OCI-LY1 (cell line): ENCODE measurements at regions not wholly inside any gene's neighbourhood (a gene's known extent, or its start where the extent isn't known, plus 50 kb on each side); places are given as distances from the start of the nearest gene placed in this dataset.

ENCODE experiments used
- H2AFZ ChIP-seq: fragments of 200-600 bp; sonication (generic), shearing (Covaris generic); 2 replicates; pipeline ENCODE4 v1.6.0; 2014; ENCODE audit warnings: antibody characterized with exemption, mild to moderate bottlenecking, low read length
- H3F3A ChIP-seq: fragments of 200-600 bp; sonication (generic), shearing (Covaris generic); 2 replicates; pipeline ENCODE4 v1.6.0; 2014; ENCODE audit warnings: mild to moderate bottlenecking, antibody characterized with exemption, low read length, moderate library complexity; ENCODE audit not compliant: insufficient read depth
- H3K27ac ChIP-seq: fragments of 200-600 bp; sonication (generic); 2 replicates; pipeline ENCODE4 v1.5.1; 2014; ENCODE audit warnings: low read length, mixed run types, mild to moderate bottlenecking, low read depth; ENCODE audit not compliant: poor library complexity, severe bottlenecking
- H3K27me3 ChIP-seq: fragments of 200-600 bp; sonication (generic); 2 replicates; pipeline ENCODE4 v1.6.0; 2014; ENCODE audit warnings: antibody characterized with exemption, mild to moderate bottlenecking, low read length, moderate library complexity; ENCODE audit not compliant: insufficient read depth
- H3K36me3 ChIP-seq: fragments of 200-600 bp; sonication (generic); 2 replicates; pipeline ENCODE4 v1.6.1; 2014; ENCODE audit warnings: mild to moderate bottlenecking, antibody characterized with exemption, low read length, moderate library complexity, mixed read lengths; ENCODE audit not compliant: insufficient read depth
- H3K4me1 ChIP-seq: fragments of 200-600 bp; sonication (generic); 2 replicates; pipeline ENCODE4 v1.5.1; 2014; ENCODE audit warnings: mild to moderate bottlenecking, low read length, moderate library complexity; ENCODE audit not compliant: insufficient read depth, severe bottlenecking
- H3K4me2 ChIP-seq: fragments of 200-600 bp; sonication (generic), shearing (Covaris generic); 2 replicates; pipeline ENCODE4 v1.6.1; 2014; ENCODE audit warnings: low read length
- H3K4me3 ChIP-seq: fragments of 200-600 bp; sonication (generic); 2 replicates; pipeline ENCODE4 v1.5.1; 2014; ENCODE audit warnings: low read length, low read depth, mild to moderate bottlenecking, mixed read lengths; ENCODE audit not compliant: poor library complexity, severe bottlenecking
- H3K79me2 ChIP-seq: fragments of 200-600 bp; shearing (Covaris generic); 2 replicates; pipeline ENCODE4 v1.6.1; 2016; ENCODE audit warnings: mixed run types, low read length, mixed read lengths; ENCODE audit not compliant: insufficient read depth
- H3K9ac ChIP-seq: fragments of 200-600 bp; sonication (generic), shearing (Covaris generic); 2 replicates; pipeline ENCODE4 v1.6.1; 2014; ENCODE audit warnings: mild to moderate bottlenecking, low read length, mixed read lengths
- H3K9me2 ChIP-seq: fragments of 200-600 bp; sonication (generic), shearing (Covaris generic); 2 replicates; pipeline ENCODE4 v1.6.1; 2014; ENCODE audit warnings: low read depth, mild to moderate bottlenecking, low read length, mixed read lengths
- H3K9me3 ChIP-seq: fragments of 200-600 bp; shearing (Covaris generic); 2 replicates; pipeline ENCODE4 v1.6.1; 2014; ENCODE audit warnings: low read length, mixed read lengths
- H4K20me1 ChIP-seq: fragments of 200-600 bp; sonication (generic), shearing (Covaris generic); 2 replicates; pipeline ENCODE4 v1.6.0; 2016; ENCODE audit warnings: mild to moderate bottlenecking, low read length; ENCODE audit not compliant: insufficient read depth
- CTCF ChIP-seq: fragments of 200-600 bp; sonication (generic), shearing (Covaris generic); IDR thresholded peaks from 2 replicates; pipeline ENCODE4 v1.5.1; 2017; ENCODE audit warnings: mild to moderate bottlenecking, antibody characterized with exemption, low read length, moderate library complexity, mixed read lengths
- EZH2 ChIP-seq: fragments of 200-600 bp; sonication (generic), shearing (Covaris generic); IDR thresholded peaks from 2 replicates; pipeline ENCODE4 v1.8.0; 2017; ENCODE audit warnings: borderline replicate concordance, mixed run types, mild to moderate bottlenecking, antibody characterized with exemption, low read length, moderate library complexity, mixed read lengths

GRCh38 chr18:78713069-78713468, 266.5 kb upstream of the SALL3 start:
- H3K4me2 ChIP-seq: no peak overlapping the region
- no peaks in the 10 kb centered on the region for H3K36me3 ChIP-seq
- H3K27me3 ChIP-seq: no peaks in the 10 kb centered on the region; the same call in 1 of the 2 replicates
- H4K20me1 ChIP-seq: no peaks in the 10 kb centered on the region
- no peak overlapping the region for H3K9ac ChIP-seq
- H2AFZ ChIP-seq: no peak overlapping the region
- no peak overlapping the region for H3K27ac ChIP-seq
- no peaks in the 10 kb centered on the region for H3K9me3 ChIP-seq
- H3K79me2 ChIP-seq: no peaks in the 10 kb centered on the region
- no peak overlapping the region for H3K4me3 ChIP-seq
- no peaks in the 10 kb centered on the region for H3F3A ChIP-seq
- H3K4me1 ChIP-seq: no peaks in the 10 kb centered on the region
- TF ChIP-seq EZH2: no peak
- no peaks in the 10 kb centered on the region for H3K9me2 ChIP-seq

- Histone ChIP-seq H3K79me2 (no peaks in the 10 kb centered on the region), H4K20me1 (no peaks in the 10 kb centered on the region), H3K4me1 (no peaks in the 10 kb centered on the region), H3K9ac (no peak overlapping the region), H3F3A (no peaks in the 10 kb centered on the region), H3K9me3 (no peaks in the 10 kb centered on the region), H3K27me3 (no peaks in the 10 kb centered on the region), H3K4me3 (no peak overlapping the region), H3K4me2 (no peak overlapping the region), H3K36me3 (no peaks in the 10 kb centered on the region), H3K27ac (no peak overlapping the region), H2AFZ (no peak overlapping the region), H3K9me2 (no peaks in the 10 kb centered on the region)
- TF ChIP-seq EZH2: no peak
- no peak for TF ChIP-seq CTCF
These were observed 265.9 kb upstream of the SALL3 start for GRCh38 chr18:78713726-78714125.

- H3K79me2 ChIP-seq: no peaks in the 10 kb centered on the region
- no peak overlapping the region for H2AFZ ChIP-seq
- H4K20me1 ChIP-seq: no peaks in the 10 kb centered on the region
- H3K27me3 ChIP-seq: no peaks in the 10 kb centered on the region
- H3K4me1 ChIP-seq: no peaks in the 10 kb centered on the region
- no peaks in the 10 kb centered on the region for H3K9me2 ChIP-seq
- H3K36me3 ChIP-seq: no peaks in the 10 kb centered on the region
- no peak for TF ChIP-seq CTCF
- no peak for TF ChIP-seq EZH2
- H3K4me3 ChIP-seq: no peak overlapping the region
- no peak overlapping the region for H3K27ac ChIP-seq
- H3F3A ChIP-seq: no peaks in the 10 kb centered on the region
- H3K9ac ChIP-seq: no peak overlapping the region
- no peak overlapping the region for H3K4me2 ChIP-seq
- no peaks in the 10 kb centered on the region for H3K9me3 ChIP-seq
These were observed 263.6 kb upstream of the SALL3 start for GRCh38 chr18:78716022-78716421.

GRCh38 chr18:78716581-78716980, 263.0 kb upstream of the SALL3 start:
- Histone ChIP-seq H3K27me3 (no peaks in the 10 kb centered on the region), H3K79me2 (no peaks in the 10 kb centered on the region), H3K4me3 (no peak overlapping the region), H3F3A (no peaks in the 10 kb centered on the region), H3K4me1 (no peaks in the 10 kb centered on the region), H3K36me3 (no peaks in the 10 kb centered on the region), H3K9me2 (no peaks in the 10 kb centered on the region), H3K4me2 (no peak overlapping the region), H2AFZ (no peak overlapping the region), H3K27ac (no peak overlapping the region), H4K20me1 (no peaks in the 10 kb centered on the region), H3K9ac (no peak overlapping the region), H3K9me3 (no peaks in the 10 kb centered on the region)
- no peak for TF ChIP-seq CTCF
- no peak for TF ChIP-seq EZH2
